K562 (cell line): ENCODE measurements at regions not wholly inside any gene's neighbourhood (a gene's known extent, or its start where the extent isn't known, plus 50 kb on each side); places are given as distances from the start of the nearest gene placed in this dataset.

Source experiments
- EZH2 ChIP-seq: IDR thresholded peaks from 2 replicates; pipeline ENCODE4 v1.6.1; 2012; ENCODE audit warnings: low read depth, mild to moderate bottlenecking, inconsistent platforms, low read length, borderline replicate concordance
- NCOA2 ChIP-seq, 2 experiments: fragments of 450-650 bp; IDR thresholded peaks; 2 replicates each; pipeline ENCODE4 v1.6.1; 2018; ENCODE audit warnings: mild to moderate bottlenecking in 2 of 2, moderate library complexity in 1 of 2; ENCODE audit not compliant: partially characterized antibody in 2 of 2
- NCOA6 ChIP-seq: fragments of 450-650 bp; IDR thresholded peaks from 2 replicates; pipeline ENCODE4 v1.6.1; 2017; ENCODE audit warnings: mild to moderate bottlenecking
- RAD21 ChIP-seq, 2 experiments: fragments of 250-450 bp in 1 of 2; fragments of 450-650 bp in 1 of 2; sonication (Bioruptor Pico) in 1 of 2; formaldehyde crosslinking in 1 of 2; IDR thresholded peaks in 1 of 2; conservative IDR thresholded peaks in 1 of 2; 2 replicates each; pipeline versions ENCODE4 v1.4.0 to v1.8.0; 2020 to 2022; ENCODE audit warnings: mild to moderate bottlenecking in 2 of 2, moderate library complexity in 1 of 2
- SPI1 ChIP-seq: IDR thresholded peaks from 2 replicates; pipeline ENCODE4 v1.6.1; 2011; ENCODE audit warnings: low read depth, low read length, control low read depth, borderline replicate concordance
- TARDBP ChIP-seq: fragments of 450-650 bp; IDR thresholded peaks from 2 replicates; pipeline ENCODE4 v1.6.1; 2016
- TEAD4 ChIP-seq, 2 experiments: sonication (generic) in 1 of 2; formaldehyde crosslinking in 1 of 2; IDR thresholded peaks; 2 replicates each; pipeline versions ENCODE4 v1.6.1 to v1.8.0; 2012 to 2022; ENCODE audit warnings: borderline replicate concordance in 1 of 2, inconsistent platforms in 1 of 2, low read length in 1 of 2, mild to moderate bottlenecking in 1 of 2, missing genetic modification reagents in 1 of 2
- ZNF3 ChIP-seq: fragments of 250-450 bp; sonication (Bioruptor Pico); IDR thresholded peaks from 2 replicates; pipeline ENCODE4 v1.5.0; 2021; ENCODE audit warnings: mild to moderate bottlenecking, moderate library complexity
- ZNF384 ChIP-seq: IDR thresholded peaks from 2 replicates; pipeline ENCODE4 v1.6.1; 2012; ENCODE audit warnings: low read depth, low read length, improper control_type of control experiment
- TF ChIP-seq, protein P1 (sequence below): sonication (generic); formaldehyde crosslinking; IDR thresholded peaks from 2 replicates; pipeline ENCODE4 v1.8.0; 2022; ENCODE audit warnings: missing genetic modification reagents, mild to moderate bottlenecking, borderline replicate concordance
- TF ChIP-seq, protein P2 (sequence below), 3 experiments: IDR thresholded peaks in 2 of 3; conservative IDR thresholded peaks in 1 of 3; 2 replicates each; pipeline ENCODE4 v1.5.1; 2011 to 2012; ENCODE audit warnings: low read length in 3 of 3, mild to moderate bottlenecking in 3 of 3, control low read depth in 2 of 3, improper control_type of control experiment in 1 of 3, inconsistent platforms in 1 of 3, low read depth in 1 of 3, mixed read lengths in 1 of 3, moderate library complexity in 1 of 3; ENCODE audit not compliant: insufficient read depth in 2 of 3
- TF ChIP-seq, protein P3 (sequence below): sonication (generic); formaldehyde crosslinking; IDR thresholded peaks from 2 replicates; pipeline ENCODE4 v1.8.1; 2023; ENCODE audit warnings: mild to moderate bottlenecking, missing genetic modification reagents, moderate library complexity

DNA sequence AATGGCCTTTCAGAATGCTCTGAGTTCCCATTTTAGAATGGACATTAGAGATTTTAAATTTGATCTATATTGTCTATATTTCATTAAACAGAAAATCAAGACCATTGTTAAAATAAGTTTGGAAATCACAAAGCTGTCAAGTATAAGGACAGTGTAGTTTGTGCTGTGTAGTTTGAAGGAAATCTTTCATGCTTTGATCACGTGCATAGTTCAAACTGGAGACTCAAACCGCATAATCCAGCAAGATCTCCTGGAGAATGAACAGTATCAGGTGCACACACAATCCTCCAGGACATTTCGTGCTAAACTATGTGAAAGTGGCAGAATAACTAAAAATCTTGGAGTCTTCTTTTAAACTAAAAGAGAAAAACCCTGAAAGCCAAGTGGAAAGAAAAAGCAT, 60.8 kb upstream of the TBXT start:
- TF ChIP-seq NCOA2 (IDR thresholded peaks at IDR 0.05; ENCODE audit: partially characterized antibody in 2 of 2) (no peak), TARDBP (no peak), TEAD4 (IDR thresholded peaks at IDR 0.05; ENCODE audit: low read length) (no peak), TEAD4 (CRISPR knock-in tag; IDR thresholded peaks at IDR 0.05; ENCODE audit: borderline replicate concordance) (no peak), EZH2 (no peak), RAD21 (CRISPR knock-in tag; conservative IDR thresholded peaks at IDR 0.05 in 1 of 2, IDR thresholded peaks at IDR 0.05 in 1 of 2) (no peak), ZNF3 (CRISPR knock-in tag) (no peak), ZNF384 (no peak), SPI1 (no peak), NCOA6 (no peak)
- TF ChIP-seq, protein P1, sequence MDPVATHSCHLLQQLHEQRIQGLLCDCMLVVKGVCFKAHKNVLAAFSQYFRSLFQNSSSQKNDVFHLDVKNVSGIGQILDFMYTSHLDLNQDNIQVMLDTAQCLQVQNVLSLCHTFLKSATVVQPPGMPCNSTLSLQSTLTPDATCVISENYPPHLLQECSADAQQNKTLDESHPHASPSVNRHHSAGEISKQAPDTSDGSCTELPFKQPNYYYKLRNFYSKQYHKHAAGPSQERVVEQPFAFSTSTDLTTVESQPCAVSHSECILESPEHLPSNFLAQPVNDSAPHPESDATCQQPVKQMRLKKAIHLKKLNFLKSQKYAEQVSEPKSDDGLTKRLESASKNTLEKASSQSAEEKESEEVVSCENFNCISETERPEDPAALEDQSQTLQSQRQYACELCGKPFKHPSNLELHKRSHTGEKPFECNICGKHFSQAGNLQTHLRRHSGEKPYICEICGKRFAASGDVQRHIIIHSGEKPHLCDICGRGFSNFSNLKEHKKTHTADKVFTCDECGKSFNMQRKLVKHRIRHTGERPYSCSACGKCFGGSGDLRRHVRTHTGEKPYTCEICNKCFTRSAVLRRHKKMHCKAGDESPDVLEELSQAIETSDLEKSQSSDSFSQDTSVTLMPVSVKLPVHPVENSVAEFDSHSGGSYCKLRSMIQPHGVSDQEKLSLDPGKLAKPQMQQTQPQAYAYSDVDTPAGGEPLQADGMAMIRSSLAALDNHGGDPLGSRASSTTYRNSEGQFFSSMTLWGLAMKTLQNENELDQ (CRISPR knock-in tag): no peak
- TF ChIP-seq, protein P2, sequence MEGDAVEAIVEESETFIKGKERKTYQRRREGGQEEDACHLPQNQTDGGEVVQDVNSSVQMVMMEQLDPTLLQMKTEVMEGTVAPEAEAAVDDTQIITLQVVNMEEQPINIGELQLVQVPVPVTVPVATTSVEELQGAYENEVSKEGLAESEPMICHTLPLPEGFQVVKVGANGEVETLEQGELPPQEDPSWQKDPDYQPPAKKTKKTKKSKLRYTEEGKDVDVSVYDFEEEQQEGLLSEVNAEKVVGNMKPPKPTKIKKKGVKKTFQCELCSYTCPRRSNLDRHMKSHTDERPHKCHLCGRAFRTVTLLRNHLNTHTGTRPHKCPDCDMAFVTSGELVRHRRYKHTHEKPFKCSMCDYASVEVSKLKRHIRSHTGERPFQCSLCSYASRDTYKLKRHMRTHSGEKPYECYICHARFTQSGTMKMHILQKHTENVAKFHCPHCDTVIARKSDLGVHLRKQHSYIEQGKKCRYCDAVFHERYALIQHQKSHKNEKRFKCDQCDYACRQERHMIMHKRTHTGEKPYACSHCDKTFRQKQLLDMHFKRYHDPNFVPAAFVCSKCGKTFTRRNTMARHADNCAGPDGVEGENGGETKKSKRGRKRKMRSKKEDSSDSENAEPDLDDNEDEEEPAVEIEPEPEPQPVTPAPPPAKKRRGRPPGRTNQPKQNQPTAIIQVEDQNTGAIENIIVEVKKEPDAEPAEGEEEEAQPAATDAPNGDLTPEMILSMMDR (IDR thresholded peaks at IDR 0.05 in 2 of 3, conservative IDR thresholded peaks at IDR 0.05 in 1 of 3; ENCODE audit: insufficient read depth in 2 of 3, low read depth in 1 of 3, low read length in 3 of 3): no peak
- TF ChIP-seq, protein P3, sequence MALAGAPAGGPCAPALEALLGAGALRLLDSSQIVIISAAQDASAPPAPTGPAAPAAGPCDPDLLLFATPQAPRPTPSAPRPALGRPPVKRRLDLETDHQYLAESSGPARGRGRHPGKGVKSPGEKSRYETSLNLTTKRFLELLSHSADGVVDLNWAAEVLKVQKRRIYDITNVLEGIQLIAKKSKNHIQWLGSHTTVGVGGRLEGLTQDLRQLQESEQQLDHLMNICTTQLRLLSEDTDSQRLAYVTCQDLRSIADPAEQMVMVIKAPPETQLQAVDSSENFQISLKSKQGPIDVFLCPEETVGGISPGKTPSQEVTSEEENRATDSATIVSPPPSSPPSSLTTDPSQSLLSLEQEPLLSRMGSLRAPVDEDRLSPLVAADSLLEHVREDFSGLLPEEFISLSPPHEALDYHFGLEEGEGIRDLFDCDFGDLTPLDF: no peak
